ENCODE measurements at regions not wholly inside any gene's neighbourhood (a gene's known extent, or its start where the extent isn't known, plus 50 kb on each side); places are given as distances from the start of the nearest gene placed in this dataset.

DNA sequence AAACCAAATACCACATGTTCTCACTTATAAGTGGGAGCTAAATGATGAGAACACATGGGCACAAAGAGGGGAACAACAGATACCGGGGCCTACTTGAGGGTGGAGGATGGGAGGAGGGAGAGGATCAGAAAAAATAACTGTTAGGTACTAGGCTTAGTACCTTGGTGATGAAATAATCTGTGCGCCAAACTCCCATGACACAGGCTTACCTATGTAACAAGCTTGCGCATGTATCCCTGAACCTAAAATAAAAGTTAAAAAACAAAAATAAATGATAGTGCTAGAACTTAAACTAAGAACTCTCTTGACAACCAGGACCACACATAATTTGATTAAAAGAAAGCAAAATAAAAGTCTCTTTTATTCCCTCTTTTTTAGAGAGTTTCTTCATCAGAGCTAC, 150.6 kb downstream of the CHIC2 start:
- Histone ChIP-seq H3K36me3 (ENCODE audit: control insufficient read depth, insufficient read depth, low read length) (no peaks in the 10 kb centered on the region), H3K4me3 (replicated peaks; ENCODE audit: low read depth, low read length) (no peak overlapping the region), H3K27me3 (replicated peaks; ENCODE audit: control insufficient read depth, insufficient read depth, low read length) (no peaks in the 10 kb centered on the region; the same call in 1 of the 2 replicates)
- TF ChIP-seq CTCF (IDR thresholded peaks at IDR 0.05; ENCODE audit: insufficient read depth, low read length, poor library complexity, severe bottlenecking) = no peak
- no peak for DNase-seq (ENCODE audit: extremely low read depth, insufficient read length)

GRCh38 chr4:53912766-53913497, 151.5 kb downstream of the CHIC2 start:
- no peaks in the 10 kb centered on the region for H3K27me3 ChIP-seq (replicated peaks; ENCODE audit: control insufficient read depth, insufficient read depth, low read length)

GRCh38 chr4:53908661-53909078, 155.7 kb downstream of the CHIC2 start:
- Histone ChIP-seq H3K4me3 (replicated peaks; ENCODE audit: low read depth, low read length) (no peak overlapping the region), H3K36me3 (ENCODE audit: control insufficient read depth, insufficient read depth, low read length) (no peaks in the 10 kb centered on the region), H3K27me3 (replicated peaks; ENCODE audit: control insufficient read depth, insufficient read depth, low read length) (no peaks in the 10 kb centered on the region)
- peak; percentile 10 for DNase-seq (ENCODE audit: extremely low read depth, insufficient read length)
- TF ChIP-seq CTCF (IDR thresholded peaks at IDR 0.05; ENCODE audit: insufficient read depth, low read length, poor library complexity, severe bottlenecking) = peak; percentile 55

More at GRCh38 chr4:53912766-53913497, 151.5 kb downstream of the CHIC2 start:
- Histone ChIP-seq H3K36me3 (ENCODE audit: control insufficient read depth, insufficient read depth, low read length) (no peaks in the 10 kb centered on the region), H3K4me3 (replicated peaks; ENCODE audit: low read depth, low read length) (no peak overlapping the region)
- no peak for TF ChIP-seq CTCF (IDR thresholded peaks at IDR 0.05; ENCODE audit: insufficient read depth, low read length, poor library complexity, severe bottlenecking)
- no peak for DNase-seq (ENCODE audit: extremely low read depth, insufficient read length)

DNA sequence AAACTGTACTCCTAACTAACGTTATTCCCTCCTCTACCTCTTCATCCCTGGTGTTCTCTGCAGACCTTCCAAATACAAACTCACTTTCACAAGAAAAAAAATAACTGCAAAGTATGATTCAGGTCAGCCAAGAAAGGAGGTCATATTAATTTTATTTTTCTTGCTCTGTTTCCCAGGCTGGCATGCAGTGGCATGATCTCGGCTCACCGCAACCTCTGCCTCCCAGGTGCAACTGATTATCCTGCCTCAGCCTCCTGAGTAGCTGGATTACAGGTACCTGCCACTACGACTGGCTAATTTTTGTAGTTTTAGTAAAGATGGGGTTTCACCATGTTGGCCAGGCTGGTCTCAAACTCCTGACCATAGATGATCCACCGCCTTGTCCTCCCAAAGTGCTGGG, 156.6 kb downstream of the CHIC2 start:
- H3K4me3 ChIP-seq (replicated peaks; ENCODE audit: low read depth, low read length) = no peak overlapping the region
- H3K27me3 ChIP-seq (replicated peaks; ENCODE audit: control insufficient read depth, insufficient read depth, low read length) = no peaks in the 10 kb centered on the region
- H3K36me3 ChIP-seq (ENCODE audit: control insufficient read depth, insufficient read depth, low read length) = no peaks in the 10 kb centered on the region
- no peak for DNase-seq (ENCODE audit: extremely low read depth, insufficient read length)
- TF ChIP-seq CTCF (IDR thresholded peaks at IDR 0.05; ENCODE audit: insufficient read depth, low read length, poor library complexity, severe bottlenecking) = no peak

- no peak for TF ChIP-seq CTCF (IDR thresholded peaks at IDR 0.05; ENCODE audit: insufficient read depth, low read length, poor library complexity, severe bottlenecking)
- Histone ChIP-seq H3K27me3 (replicated peaks; ENCODE audit: control insufficient read depth, insufficient read depth, low read length) (no peaks in the 10 kb centered on the region), H3K4me3 (replicated peaks; ENCODE audit: low read depth, low read length) (no peak overlapping the region), H3K36me3 (ENCODE audit: control insufficient read depth, insufficient read depth, low read length) (no peaks in the 10 kb centered on the region)
- no peak for DNase-seq (ENCODE audit: extremely low read depth, insufficient read length)
These were observed 157.7 kb downstream of the CHIC2 start for GRCh38 chr4:53906606-53907190.

All from GM06990 (cell line).